WERI-Rb-1 (cell line): ENCODE measurements at regions not wholly inside any gene's neighbourhood (a gene's known extent, or its start where the extent isn't known, plus 50 kb on each side); places are given as distances from the start of the nearest gene placed in this dataset.
A peak's percentile ranks its signal among the peaks of the same experiment; 100 is the strongest.

Experiments used
- DNase-seq: peaks from one replicate; pipeline ENCODE4 v3.0.0-alpha.2; 2020
- H3K27ac ChIP-seq: fragments of 250-450 bp; sonication (Bioruptor Pico); 2 replicates; pipeline ENCODE4 v1.5.1; 2020; ENCODE audit warnings: mild to moderate bottlenecking, moderate library complexity
- H3K27me3 ChIP-seq: fragments of 250-450 bp; sonication (Bioruptor Pico); 2 replicates; pipeline ENCODE4 v1.5.1; 2021; ENCODE audit warnings: mild to moderate bottlenecking, low read depth, moderate library complexity; ENCODE audit not compliant: insufficient read depth, severe bottlenecking
- H3K36me3 ChIP-seq: fragments of 250-450 bp; sonication (Bioruptor Pico); 2 replicates; pipeline ENCODE4 v1.5.1; 2020; ENCODE audit warnings: mild to moderate bottlenecking, moderate library complexity
- H3K4me3 ChIP-seq: 2 replicates; pipeline ENCODE4 v1.5.1; 2011; ENCODE audit warnings: low read depth, mild to moderate bottlenecking, control low read depth, low read length
- H3K9me3 ChIP-seq: fragments of 250-450 bp; sonication (Bioruptor Pico); 2 replicates; pipeline ENCODE4 v1.5.1; 2021; ENCODE audit warnings: mild to moderate bottlenecking, moderate library complexity; ENCODE audit not compliant: severe bottlenecking
- TF ChIP-seq, protein P1 (sequence below): IDR thresholded peaks from 2 replicates; pipeline ENCODE4 v1.5.1; 2011; ENCODE audit warnings: low read depth, mild to moderate bottlenecking, control low read depth, inconsistent platforms, low read length

DNA sequence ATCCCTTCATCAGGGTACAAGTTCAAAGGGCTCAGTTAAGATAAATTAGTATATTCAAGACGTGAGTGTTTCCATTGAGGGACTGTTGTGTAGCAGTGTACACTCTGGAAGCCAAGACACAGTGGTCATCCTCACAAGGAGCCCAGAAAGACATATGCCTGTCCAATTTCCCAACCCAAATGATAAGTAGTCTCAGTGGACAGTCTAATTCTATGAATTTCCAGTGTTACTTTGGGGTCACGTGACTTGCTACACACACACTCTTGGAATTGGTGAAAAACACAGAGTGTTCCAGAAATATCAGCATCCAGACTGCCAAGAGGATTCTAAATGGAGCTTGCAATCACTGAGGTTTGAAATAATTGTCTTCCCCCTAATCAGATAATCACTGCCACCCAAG, 365.1 kb downstream of the WDR11 start:
- H3K9me3 ChIP-seq = no peaks in the 10 kb centered on the region
- no peak overlapping the region for H3K27ac ChIP-seq
- no peak for DNase-seq
- H3K27me3 ChIP-seq = no peaks in the 10 kb centered on the region
- no peak overlapping the region for H3K4me3 ChIP-seq
- TF ChIP-seq, protein P1, sequence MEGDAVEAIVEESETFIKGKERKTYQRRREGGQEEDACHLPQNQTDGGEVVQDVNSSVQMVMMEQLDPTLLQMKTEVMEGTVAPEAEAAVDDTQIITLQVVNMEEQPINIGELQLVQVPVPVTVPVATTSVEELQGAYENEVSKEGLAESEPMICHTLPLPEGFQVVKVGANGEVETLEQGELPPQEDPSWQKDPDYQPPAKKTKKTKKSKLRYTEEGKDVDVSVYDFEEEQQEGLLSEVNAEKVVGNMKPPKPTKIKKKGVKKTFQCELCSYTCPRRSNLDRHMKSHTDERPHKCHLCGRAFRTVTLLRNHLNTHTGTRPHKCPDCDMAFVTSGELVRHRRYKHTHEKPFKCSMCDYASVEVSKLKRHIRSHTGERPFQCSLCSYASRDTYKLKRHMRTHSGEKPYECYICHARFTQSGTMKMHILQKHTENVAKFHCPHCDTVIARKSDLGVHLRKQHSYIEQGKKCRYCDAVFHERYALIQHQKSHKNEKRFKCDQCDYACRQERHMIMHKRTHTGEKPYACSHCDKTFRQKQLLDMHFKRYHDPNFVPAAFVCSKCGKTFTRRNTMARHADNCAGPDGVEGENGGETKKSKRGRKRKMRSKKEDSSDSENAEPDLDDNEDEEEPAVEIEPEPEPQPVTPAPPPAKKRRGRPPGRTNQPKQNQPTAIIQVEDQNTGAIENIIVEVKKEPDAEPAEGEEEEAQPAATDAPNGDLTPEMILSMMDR = no peak
- H3K36me3 ChIP-seq = no peaks in the 10 kb centered on the region

GRCh38 chr10:121216721-121217181, 365.6 kb downstream of the WDR11 start:
- Histone ChIP-seq H3K36me3 (no peaks in the 10 kb centered on the region), H3K27ac (no peak overlapping the region), H3K9me3 (no peaks in the 10 kb centered on the region), H3K4me3 (no peak overlapping the region), H3K27me3 (no peaks in the 10 kb centered on the region)
- no peak for DNase-seq
- TF ChIP-seq, protein P1 = no peak

GRCh38 chr10:121217331-121217730, 366.2 kb downstream of the WDR11 start:
- TF ChIP-seq, protein P1 = no peak
- Histone ChIP-seq H3K27me3 (no peaks in the 10 kb centered on the region), H3K4me3 (no peak overlapping the region), H3K9me3 (no peaks in the 10 kb centered on the region), H3K27ac (no peak overlapping the region), H3K36me3 (no peaks in the 10 kb centered on the region)
- no peak for DNase-seq

GRCh38 chr10:121221072-121221471, 369.9 kb downstream of the WDR11 start:
- no peak for DNase-seq
- TF ChIP-seq, protein P1 = no peak

GRCh38 chr10:121221991-121222390, 370.8 kb downstream of the WDR11 start:
- H3K4me3 ChIP-seq = no peak overlapping the region
- H3K27ac ChIP-seq = no peak overlapping the region
- DNase-seq = peak; percentile 60
- no peaks in the 10 kb centered on the region for H3K9me3 ChIP-seq
- TF ChIP-seq, protein P1 = peak; percentile 29; the same call in 1 of the 2 replicates
- no peaks in the 10 kb centered on the region for H3K27me3 ChIP-seq
- no peaks in the 10 kb centered on the region for H3K36me3 ChIP-seq

More at GRCh38 chr10:121221072-121221471, 369.9 kb downstream of the WDR11 start:
- Histone ChIP-seq H3K36me3 (no peaks in the 10 kb centered on the region), H3K9me3 (no peaks in the 10 kb centered on the region), H3K4me3 (no peak overlapping the region), H3K27me3 (no peaks in the 10 kb centered on the region), H3K27ac (no peak overlapping the region)

DNA sequence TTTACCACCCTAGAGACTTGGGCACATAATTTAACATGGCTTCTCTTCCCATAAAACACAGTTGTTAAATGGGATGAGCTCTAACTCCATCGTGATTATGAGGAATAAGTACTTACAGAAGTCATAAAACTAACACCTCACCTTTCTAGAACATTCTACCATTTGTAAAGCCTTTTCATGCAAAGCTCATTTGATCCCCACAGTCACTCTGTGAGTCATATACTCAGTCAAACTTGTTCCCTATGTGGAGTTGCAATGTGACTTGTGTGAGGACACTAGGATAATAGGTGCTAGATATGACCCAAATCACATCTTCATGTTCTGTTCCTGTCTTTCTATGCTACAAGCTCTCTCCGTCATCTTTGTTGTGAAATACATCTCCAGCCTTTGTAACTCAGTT, 371.7 kb downstream of the WDR11 start:
- TF ChIP-seq, protein P1 = no peak

More for the DNA sequence above, 371.7 kb downstream of the WDR11 start:
- Histone ChIP-seq H3K4me3 (no peak overlapping the region), H3K27me3 (no peaks in the 10 kb centered on the region), H3K27ac (no peak overlapping the region), H3K9me3 (no peaks in the 10 kb centered on the region), H3K36me3 (no peaks in the 10 kb centered on the region)
- DNase-seq = no peak
